M059J (cell line): ENCODE measurements at regions not wholly inside any gene's neighbourhood (a gene's known extent, or its start where the extent isn't known, plus 50 kb on each side); places are given as distances from the start of the nearest gene placed in this dataset.
A peak's percentile ranks its signal among the peaks of the same experiment; 100 is the strongest.
"Not testable (repeated sequence)": the region's sequence is repeated elsewhere in the genome, so short reads cannot be mapped to it uniquely, and the experiment has no call there.

ENCODE experiments used
- DNase-seq: peaks from one replicate; pipeline ENCODE4 v3.0.0-alpha.2; 2012; ENCODE audit warnings: low read depth

DNA sequence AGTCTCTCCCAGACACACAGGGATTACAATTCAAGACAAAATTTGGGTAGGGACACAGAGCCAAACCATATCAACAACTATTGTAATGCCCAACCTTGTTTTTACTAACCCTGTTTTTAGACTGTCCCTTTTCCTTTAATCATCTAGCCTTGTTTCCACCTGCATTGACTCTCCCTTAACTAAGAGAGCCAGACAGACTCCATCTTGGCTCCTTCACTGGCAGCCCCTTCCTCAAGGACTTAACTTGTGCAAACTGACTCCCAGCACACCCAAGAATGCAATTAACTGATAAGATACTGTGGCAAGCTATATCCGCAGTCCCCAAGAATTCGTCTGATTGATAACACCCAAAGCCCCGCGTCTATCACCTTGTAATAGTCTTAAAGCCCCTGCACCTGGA lies 151.8 kb upstream of the DGKB start:
- DNase-seq = not testable (repeated sequence)

DNA sequence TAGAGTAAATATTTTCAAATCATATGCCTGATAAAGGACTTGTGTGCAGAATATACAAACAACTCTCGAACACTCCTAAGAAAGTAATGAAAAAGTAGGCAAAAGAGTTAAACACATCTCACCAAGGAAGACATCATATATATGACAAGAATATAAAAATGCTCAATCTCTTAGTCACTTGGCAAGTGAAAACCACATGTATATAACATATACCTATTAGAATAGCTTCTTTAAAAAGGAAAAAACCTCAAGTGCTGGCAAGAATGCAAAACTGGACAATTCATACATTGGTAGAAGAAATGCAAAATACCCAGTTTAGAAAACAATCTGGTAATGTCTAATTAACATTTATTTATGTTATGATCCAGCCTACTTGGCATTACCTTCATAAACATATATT lies 146.6 kb upstream of the DGKB start:
- no peak for DNase-seq

DNA sequence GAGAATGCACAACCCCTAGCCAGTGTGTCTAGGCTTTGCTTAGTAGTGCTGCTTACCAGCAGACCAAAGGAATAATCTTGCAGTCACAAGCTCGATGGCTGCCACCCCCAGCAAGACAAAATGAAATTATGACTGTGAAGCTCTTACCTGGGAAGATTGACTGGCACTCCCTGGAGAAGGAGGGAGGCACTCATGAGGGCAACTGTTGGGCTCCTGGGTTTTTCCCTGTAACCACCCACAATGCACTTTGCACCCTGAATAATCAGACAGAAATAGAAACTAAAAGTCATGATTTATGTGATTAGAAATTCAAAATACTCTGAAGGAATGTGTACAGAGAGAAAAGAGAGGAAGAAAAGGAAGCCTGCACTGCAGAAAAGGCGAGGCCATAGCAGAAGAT lies 144.3 kb upstream of the DGKB start:
- DNase-seq = no peak

DNA sequence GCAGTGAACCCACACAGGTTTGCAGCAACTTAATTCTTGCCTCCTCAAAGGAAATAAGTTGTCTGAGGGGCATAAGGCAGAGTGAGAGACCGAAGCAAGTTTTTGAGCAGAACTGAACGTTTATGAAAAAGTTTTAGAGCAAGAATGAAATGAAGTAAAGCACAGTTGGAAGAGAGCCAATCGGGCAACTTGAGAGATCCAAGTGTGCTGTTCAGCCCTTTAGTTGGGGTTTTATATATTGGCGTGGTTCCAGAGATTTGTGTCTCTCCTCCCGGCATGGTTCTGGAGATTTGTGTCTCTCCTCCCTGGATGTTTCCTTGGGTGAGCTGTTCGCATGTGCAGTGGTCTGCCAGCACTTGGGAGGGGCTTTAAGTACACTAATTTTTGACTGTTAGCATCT lies 141.4 kb upstream of the DGKB start:
- DNase-seq = no peak

DNA sequence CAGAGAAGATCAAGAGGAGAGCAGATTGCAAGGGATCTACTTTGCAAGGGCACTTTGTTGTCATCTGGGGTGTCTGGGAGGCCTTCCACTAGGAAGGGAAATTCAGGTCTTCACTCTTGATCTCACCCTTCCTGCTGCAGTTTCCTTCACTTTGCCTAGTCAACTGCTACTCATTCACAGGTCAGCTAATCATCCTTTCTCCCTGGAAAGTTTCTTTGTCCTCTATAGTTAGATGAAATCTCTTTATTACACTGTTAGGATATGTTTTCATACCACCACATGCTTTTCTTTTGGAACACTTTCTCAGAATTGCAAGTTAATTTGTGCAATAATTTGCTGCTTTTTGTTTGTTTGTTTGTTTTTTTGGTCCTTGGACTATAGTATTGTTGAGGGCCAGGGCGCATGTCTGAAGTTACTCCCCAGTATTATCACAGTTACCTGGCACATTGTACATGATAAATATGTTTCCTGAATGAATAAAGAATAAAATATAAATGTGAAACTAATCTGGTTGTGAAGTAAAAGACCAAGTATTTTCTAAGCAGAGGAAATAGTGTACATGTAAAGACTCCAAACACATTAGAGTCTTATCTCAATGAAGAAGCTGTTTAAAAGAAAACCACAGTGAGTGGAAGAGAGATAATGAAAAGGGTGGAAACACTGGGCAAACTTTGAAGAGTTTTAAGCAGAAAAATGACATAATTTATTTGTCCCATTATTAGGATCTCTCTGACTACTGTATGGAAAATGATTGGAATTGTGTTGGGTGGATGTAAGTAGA lies 139.9 kb upstream of the DGKB start:
- no peak for DNase-seq

DNA sequence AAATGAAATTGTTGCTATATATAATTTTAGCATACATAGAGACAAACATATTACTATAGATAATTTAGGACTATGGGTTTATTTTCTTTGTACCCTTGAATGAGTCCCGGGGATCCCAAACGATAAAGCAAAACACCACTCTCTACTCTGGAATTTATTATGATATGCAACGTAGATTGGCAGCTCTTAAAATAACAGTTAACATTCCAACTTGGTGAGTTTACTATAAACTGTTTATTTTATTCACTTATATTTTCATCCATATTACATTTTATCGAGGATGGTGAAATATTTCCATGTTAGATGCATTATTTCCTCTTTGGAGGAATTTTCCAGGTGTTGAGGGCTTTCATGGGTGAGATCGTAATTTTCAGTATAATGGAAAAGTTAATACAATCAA lies 138.7 kb upstream of the DGKB start:
- peak; percentile 22 for DNase-seq

DNA sequence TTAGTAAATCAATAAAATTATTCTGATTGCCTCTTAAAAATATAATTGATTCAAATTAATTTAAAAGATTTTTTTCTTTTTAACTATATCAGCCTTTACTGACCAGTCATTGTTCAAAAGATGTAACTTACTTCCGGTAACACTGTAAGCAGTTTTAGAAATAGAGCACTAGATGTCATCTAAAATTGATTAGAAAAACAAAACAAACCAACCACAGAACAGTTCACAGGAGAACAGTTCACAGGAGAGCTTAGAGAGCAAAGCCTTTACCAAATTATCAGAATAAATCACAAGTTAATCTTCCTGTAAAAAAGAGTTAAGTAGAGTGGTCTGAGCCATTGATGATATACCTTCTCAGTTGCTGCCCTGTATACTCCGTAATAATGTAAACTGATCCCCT lies 133.3 kb upstream of the DGKB start:
- no peak for DNase-seq

DNA sequence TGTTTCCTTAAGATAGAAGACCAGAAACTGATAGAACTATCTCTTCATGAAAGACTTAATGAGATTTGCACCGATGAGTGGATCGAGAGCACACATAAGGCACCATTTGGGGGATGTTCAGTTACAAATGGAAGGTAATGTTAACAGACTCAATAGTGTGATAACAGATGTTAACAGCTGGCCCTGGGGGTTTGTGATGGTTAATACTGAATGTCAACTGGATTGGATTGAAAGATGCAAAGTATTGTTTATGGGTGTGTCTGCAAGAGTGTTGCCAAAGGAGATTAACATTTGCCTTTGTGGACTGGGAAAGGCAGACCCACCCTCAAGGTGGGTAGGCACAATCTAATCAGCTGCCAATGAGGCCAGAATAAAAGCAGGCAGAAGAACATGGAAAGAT lies 130.5 kb upstream of the DGKB start:
- DNase-seq = no peak

DNA sequence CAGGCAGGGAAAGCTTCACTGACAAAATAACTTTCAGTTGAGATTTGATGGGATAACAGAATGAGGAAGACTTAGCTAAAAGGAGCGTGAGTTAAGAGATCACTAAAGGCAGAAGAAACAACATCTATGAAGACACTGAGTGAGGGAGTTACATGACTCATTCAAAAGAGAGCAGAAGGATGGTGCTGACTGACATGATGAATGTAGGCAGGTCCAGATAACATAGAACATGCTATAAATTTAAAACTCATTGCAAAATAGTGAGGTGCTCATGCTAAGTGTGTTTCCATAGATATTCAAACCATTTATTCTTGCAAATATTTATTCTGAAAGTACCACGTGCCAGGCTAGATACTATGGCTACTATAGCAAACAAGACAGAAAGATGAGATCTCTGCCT lies 116.4 kb upstream of the DGKB start:
- no peak for DNase-seq

DNA sequence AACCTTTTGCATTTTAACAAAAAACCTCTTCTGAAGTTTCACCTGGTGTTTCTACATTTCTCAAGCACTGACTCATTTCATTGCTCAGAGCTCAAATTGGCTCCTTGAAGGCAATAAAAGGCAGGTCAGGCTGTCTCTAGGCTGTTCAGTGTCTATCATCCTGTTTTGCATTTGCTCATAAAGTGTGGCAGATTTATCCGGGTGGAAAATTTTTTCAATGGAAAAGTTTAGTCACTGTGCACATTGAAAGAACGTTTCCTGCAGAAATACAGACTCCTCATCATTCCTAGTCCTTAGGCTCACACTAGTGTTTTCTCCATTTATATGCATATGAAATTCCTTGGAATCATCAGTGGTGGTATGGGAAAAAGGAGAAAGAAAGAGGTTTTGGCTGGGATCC lies 114.2 kb upstream of the DGKB start:
- peak; percentile 78 for DNase-seq

DNA sequence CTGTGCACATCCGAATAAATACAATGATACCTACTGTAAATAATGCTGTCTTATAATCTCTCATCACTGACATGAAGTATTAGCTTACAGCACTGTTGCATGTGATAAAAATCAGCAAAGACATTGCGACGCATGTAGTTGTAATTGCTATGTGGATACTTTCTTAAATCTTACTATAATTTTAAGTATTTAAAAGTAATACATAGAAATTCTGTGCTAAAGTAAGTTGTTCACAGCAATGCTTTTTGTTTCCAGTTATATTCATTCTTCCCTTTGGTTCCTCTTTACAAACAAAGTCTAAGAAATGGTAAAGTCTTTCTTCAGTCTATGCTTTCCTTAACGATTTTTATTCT lies 113.7 kb upstream of the DGKB start:
- no peak for DNase-seq

DNA sequence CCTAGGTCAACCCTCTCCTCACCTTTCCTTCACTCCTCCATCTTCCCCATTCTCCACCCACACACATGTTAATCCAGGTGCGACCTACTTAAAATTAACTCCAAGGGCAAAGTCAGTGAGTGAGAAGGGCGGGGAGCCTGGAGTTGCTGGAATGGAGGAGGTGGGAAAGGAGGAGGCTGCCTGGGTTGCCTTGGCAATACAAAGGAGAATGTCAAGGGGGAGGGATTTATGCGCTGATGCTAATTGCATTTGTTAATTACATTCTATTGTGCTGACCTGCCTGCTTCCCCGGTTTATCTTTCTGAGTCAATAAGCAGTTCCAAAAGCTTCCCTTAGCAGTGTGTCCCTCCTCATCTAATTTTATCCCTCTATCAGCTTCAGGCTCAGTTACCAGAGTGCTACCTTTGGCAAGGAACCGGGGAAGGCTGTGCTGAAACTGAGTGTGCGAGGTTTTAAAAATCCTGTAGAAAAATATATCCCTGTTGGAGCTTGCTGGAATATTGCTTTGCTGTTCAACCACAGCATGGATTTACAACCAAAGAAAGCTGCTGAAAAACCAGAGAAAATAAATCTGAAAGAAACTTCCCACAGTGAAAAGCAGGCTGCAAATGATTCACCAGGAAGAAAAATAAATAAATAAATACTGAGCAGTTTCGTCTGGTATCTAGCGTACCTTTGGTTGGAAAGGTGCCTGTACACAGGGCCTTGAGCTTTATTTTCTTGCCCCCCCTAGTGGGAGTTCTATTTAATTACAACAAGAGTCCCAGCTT lies 113.2 kb upstream of the DGKB start:
- DNase-seq = peak; percentile 83

DNA sequence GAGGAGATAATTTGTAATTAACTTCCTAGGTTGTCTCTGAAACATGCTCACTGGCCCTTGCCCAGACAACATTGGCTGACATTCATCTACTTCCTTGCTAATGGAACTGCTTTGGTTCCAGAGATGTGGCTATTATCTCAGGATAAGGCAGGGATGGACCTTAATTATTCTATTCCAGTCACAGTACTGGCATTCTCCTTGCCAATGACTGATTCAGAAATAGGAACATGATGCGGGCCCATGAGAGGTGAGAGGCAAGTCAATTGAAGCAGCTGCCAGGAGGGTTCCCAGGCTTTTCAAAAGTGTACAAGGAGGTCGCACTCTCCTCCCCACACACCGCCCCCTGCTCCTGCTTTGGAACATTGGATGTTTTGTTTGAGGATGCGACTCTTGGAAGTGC lies 109.6 kb upstream of the DGKB start:
- no peak for DNase-seq

DNA sequence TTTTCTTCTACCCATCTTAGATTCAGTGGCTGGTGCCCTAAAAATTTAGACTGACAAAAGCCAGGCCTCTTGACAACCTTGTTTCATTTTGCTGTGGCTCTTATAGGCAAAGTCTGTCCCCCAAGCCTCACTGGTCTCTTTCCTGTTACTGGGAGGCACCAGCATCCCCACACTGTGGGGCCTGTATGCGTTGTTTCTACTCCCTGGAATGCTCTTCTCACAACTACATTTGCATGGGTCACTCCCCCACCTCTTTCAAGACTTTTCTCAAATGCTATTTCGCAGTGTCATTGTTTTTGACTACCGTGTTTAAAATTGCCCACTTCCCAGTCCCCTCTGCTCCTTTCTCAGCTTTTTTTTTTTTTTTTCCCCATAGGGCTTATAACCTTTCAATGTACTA lies 108.7 kb upstream of the DGKB start:
- peak; percentile 4 for DNase-seq

DNA sequence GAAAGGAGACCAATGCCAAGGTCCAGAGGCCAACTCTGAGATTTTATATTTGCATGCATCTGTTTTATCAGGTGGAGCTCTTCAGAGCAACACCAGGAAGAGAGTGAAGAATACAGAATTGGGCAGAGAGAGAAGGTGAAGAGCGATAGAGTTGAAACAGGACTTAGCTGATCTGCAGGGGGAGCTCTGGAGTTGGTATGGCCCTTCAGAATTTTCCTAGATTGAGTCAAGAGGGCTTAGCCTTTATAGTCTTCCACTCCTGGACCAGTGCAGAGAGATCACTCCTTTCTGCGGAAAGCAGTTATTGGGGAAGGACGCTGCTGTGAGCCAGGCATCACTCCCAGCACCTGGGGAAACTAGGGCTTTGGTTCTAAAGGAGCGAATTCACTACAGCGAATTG lies 105.0 kb upstream of the DGKB start:
- DNase-seq = peak; percentile 42

DNA sequence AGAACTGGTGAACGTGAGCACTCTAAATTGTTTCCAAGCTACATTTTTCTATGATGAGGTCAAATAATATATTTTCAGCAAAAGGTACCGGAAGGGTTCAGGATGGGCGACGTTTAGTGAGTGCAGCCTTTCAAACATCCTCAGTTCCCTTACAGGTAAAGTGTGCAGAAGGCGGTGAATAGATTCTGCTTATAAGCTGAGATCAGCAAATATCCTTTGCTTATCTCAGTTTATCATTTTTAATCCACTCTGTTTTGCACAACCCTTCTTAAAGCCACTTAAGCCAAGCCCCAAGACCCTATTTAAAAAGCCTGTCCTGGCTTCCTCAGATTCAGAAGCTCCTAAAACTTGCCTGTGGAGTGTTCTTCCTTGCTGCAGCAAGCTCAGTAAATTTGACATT lies 103.1 kb upstream of the DGKB start:
- DNase-seq = no peak

DNA sequence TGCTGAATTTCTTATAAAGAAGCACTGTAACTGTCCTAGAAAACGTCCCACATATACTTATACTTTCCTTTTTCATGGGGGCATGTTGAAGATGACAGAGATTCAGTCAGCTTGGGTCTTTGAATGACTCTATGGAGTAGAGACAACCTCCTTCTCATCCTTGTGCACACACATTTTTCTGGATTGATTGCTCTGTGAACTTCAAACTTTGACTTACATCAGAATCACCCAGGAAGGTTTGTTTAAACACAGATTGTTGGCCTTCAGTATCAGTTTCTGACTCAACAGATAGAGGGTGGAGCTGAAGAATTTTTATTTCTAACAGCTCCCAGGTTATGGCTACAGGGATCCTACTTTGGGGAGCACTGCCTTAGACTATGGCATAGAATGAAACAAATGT lies 97.6 kb upstream of the DGKB start:
- no peak for DNase-seq

DNA sequence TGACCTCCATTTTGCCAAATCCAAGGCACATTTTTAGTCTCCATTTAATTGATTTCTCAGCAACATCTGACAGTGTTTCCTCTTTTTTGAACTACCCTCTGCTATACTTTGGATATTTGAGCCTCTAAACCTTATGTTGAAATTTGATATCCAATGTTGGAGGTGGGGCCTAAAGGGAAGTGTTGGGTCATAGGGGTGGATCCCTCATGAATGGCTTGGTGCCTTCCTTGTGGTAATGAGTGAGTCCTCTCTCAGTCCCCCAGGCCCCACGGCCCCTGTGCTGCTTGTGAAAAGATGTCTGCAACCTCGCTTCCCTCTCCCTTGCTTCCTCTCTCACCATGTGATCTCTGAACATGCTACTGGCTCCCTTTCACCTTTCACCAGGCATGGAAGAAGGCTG lies 96.8 kb upstream of the DGKB start:
- DNase-seq = peak; percentile 20

DNA sequence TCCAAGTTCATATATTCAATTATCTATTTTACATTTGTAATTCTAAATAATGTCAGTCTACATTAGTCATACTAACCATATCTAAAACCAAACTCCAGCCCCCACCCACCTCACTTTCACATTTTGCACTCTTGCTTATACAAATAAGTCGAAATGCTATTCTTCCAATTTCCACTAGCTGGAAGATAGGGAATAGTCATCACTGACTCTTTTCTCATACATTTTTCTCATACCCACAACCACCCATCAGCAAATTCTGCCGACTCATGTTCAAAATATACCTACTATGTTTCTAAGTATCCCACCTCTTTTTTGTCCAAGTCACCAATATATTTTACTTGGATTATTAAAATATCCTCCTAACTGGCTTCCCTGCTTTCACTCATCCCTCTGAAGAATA lies 93.2 kb upstream of the DGKB start:
- peak; percentile 27 for DNase-seq

DNA sequence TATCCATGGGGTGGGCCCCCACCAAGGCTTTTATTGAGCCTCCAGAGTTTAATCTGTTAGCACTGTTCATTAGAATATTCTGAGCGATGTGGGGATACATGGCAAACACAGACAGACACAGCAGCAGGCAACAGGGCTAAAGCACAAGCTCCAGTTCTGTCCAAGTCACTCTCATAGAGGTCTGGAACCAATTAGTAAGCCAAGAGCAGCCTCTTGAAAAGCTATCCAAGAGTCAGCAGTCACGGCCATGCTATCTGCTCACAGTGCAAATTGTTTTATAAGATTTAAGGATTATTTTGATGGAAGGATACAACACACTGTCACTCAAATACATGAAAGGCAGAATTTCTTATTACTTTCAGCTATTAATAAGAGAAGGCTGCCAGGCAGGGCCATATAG lies 86.4 kb upstream of the DGKB start:
- DNase-seq = no peak

DNA sequence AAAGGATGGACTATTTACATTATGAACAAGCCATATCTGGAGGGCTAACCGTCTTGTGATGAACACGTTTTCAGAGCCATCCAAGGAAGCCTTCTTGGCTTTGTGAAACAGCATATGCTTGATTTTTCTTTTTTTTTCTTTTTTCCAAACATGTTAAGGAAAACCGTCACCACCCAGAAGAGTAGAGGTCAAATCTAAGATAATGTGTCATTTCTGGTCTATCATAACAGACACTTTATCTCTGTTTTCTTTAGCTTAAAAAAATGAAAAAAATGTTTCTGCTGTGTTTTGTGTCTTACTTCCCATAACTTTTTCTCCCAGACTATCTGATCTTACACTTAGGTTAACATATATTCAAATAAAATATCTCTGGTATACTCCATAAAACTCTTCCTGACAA lies 76.1 kb upstream of the DGKB start:
- no peak for DNase-seq

DNA sequence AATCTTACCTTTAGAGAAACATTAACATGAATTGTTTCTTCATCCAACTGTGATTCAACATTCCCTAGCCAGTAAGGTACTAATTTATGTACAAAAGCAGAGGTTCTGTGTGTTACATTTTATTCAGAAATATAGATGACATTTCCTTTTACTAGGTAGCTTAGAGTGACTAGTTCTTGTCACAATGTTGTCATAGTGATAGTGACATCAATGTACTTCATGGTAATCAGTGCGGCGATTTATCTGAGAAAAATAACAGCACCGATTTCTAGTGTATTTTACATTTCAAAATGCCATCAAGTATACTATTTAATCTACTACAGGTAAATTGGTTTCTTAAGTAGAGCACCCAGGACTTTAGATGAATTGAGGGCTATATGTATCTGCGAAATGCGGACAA lies 72.1 kb upstream of the DGKB start:
- DNase-seq = no peak

DNA sequence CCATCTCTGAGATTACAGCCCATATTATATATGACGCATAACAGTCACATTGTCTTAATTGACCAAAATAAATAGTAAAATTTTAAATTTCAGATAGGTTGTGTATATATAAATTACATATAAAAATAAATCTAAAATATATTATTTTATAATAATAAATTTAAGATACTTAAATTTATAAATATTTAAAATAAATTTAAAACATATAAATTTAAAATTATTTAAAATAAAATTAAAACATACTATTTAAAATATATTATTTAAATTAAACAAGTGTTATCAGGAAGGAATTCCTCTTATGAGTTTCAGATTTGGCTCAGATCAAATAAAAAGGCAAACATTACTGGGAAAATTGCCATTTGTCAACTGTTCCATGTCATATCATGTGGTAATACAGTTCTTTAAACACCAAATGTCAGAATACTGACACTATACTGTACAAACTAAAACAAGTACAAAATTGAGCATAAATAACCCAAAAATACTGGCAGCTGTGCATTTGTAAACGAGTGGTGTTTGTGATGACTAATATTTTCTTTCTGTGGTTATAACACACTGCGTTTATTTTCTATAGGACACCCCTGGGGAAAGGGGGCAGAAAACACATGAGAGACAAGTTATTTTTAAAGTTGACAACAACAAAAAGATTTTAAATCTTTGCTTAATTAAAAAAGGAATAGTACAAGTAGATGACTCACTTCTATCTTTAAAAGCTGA lies 71.3 kb upstream of the DGKB start:
- no peak for DNase-seq
